ENCODE measurements at regions not wholly inside any gene's neighbourhood (a gene's known extent, or its start where the extent isn't known, plus 50 kb on each side); places are given as distances from the start of the nearest gene placed in this dataset.

DNA sequence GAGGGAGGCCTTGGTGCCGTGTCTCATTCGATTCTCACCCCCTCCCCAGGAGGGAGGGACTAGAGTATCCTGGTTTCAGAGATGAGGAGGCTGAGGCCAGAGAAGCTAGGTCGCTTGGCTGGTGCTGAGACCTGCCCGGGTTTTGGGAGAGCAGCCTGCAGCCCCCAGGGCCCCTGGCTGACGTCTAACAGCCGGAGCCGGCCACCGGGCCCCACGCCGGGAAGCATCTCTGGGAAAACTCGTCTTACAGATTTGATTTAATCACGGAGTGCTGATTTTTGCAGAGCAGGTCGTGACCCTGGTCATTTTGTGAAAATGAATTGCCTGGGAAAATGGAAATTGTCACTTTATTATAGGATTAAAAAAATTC lies 97.5 kb downstream of the MICALL2 start:
- DNase-seq (ENCODE audit: low read depth) = no peak
- TF ChIP-seq, protein P1, sequence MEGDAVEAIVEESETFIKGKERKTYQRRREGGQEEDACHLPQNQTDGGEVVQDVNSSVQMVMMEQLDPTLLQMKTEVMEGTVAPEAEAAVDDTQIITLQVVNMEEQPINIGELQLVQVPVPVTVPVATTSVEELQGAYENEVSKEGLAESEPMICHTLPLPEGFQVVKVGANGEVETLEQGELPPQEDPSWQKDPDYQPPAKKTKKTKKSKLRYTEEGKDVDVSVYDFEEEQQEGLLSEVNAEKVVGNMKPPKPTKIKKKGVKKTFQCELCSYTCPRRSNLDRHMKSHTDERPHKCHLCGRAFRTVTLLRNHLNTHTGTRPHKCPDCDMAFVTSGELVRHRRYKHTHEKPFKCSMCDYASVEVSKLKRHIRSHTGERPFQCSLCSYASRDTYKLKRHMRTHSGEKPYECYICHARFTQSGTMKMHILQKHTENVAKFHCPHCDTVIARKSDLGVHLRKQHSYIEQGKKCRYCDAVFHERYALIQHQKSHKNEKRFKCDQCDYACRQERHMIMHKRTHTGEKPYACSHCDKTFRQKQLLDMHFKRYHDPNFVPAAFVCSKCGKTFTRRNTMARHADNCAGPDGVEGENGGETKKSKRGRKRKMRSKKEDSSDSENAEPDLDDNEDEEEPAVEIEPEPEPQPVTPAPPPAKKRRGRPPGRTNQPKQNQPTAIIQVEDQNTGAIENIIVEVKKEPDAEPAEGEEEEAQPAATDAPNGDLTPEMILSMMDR (conservative IDR thresholded peaks at IDR 0.05; ENCODE audit: low read depth, low read length) = no peak
- no peak overlapping the region for H3K4me3 ChIP-seq (ENCODE audit: low read depth, low read length)

DNA sequence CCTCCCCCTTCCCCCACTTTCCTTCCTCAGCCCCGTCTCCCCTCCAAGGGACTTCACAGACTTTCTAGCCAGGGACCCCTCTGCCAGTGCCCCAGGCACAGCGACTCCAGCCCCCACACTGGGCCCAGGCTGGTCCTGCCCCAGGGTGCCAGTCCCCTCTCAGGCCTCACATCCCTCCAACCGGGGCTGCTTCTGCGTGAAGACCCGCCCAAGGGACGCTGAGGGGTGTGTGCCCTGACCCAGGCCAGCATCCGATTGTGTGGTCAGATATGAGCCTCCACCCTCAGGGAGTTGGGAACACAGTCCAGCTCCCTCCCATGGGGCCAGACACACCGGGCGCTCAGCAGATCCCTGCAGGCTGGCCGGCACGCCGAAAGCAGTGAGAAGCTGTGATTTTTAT lies 97.0 kb downstream of the MICALL2 start:
- H3K4me3 ChIP-seq (ENCODE audit: low read depth, low read length) = no peak overlapping the region
- no peak for DNase-seq (ENCODE audit: low read depth)
- TF ChIP-seq, protein P1 (conservative IDR thresholded peaks at IDR 0.05; ENCODE audit: low read depth, low read length) = no peak

DNA sequence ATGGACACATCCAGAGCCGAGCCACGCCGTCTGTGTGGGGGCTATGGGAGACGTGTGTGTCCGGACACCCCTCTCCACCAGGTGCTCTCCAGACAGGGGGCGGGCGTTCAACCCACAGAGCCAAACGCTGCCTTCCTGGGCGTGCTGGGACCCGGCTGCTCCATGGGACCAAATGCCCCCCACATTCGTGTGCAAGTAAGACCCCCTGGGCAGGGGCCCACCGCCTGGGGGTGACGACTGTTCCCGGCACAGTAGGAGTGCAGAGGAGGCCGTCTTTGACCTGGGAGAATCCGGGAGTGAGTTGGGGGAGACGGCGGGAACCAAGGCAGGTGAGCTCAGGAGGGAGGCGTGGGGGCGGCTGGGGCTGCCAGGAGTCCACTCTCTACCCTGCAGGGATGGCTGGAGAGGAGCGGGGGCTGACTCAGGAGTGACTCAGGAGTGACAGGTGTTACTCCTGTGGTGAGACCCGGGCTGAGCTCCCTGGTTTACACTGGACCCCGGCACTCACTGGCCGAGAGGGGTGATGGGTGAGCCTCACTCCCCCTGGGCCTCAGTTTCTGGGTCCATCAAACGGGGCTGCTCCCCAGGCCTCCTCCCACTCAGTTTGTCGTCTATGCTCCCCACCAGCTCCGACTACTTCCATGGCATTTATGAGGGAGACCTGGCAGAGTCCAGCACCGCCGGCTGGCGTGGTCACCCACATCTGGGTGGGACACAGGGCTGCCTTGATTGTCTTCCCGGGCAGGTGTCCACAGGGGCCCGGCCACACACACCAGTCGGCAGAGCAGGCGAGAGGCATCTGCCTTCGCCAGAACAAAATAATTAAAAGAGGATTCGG lies 95.0 kb downstream of the MICALL2 start:
- no peak for DNase-seq (ENCODE audit: low read depth)
- TF ChIP-seq, protein P1 (conservative IDR thresholded peaks at IDR 0.05; ENCODE audit: low read depth, low read length) = no peak
- H3K4me3 ChIP-seq (ENCODE audit: low read depth, low read length) = no peak overlapping the region

DNA sequence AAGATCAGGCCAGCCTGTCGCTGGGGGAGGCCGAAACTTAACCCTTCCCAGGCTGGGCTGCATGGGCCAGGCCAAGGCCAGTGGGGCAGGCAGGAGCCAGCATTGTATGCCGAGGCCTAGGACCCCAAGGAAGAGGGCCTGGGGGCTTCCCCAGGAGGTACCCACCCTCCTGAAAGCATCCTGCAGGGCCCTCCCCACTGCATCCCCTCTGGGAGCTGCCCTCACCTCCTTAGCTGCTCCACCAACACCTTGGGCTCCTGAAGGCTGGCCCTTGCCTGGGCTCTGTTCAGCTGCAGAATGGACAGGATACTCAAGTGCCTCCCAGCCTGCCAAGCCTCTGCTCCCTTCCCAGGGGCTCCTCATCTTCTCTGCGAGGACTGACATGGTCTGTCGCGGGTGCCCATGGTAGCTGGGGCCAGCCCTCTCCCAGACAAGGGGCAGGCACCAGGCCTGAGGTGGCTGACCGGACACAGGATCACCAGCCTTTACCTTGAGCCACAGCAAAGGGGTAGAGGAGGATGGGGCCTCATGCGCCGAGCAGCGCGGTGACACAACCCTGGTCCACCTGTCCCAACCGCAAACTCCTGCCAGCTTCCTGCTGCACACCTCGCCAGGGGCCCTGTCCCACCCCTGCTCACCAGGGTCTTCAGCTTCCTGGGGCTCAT lies 94.2 kb downstream of the MICALL2 start:
- no peak for DNase-seq (ENCODE audit: low read depth)
- TF ChIP-seq, protein P1 (conservative IDR thresholded peaks at IDR 0.05; ENCODE audit: low read depth, low read length) = no peak
- no peak overlapping the region for H3K4me3 ChIP-seq (ENCODE audit: low read depth, low read length)

DNA sequence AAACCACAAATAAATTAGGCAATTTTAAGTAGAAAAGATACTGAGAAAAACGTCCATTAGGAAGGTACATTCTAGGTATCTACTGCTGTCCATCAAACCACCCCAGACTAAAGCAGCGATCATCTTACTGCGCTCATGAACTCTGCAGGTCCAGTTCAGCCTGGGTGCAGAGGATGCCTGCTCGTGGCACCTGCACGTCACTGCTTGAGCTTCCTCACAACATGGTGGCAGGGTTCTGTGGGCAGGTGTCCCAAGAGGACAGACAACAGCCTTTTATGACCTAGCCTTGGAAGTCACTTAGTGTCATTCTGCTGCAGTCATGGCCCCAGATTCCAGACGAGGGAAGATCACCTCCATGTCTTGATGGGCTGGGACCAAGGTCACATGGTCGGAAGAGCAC lies 93.4 kb downstream of the MICALL2 start:
- H3K4me3 ChIP-seq (ENCODE audit: low read depth, low read length) = no peak overlapping the region
- TF ChIP-seq, protein P1 (conservative IDR thresholded peaks at IDR 0.05; ENCODE audit: low read depth, low read length) = no peak
- DNase-seq (ENCODE audit: low read depth) = no peak

DNA sequence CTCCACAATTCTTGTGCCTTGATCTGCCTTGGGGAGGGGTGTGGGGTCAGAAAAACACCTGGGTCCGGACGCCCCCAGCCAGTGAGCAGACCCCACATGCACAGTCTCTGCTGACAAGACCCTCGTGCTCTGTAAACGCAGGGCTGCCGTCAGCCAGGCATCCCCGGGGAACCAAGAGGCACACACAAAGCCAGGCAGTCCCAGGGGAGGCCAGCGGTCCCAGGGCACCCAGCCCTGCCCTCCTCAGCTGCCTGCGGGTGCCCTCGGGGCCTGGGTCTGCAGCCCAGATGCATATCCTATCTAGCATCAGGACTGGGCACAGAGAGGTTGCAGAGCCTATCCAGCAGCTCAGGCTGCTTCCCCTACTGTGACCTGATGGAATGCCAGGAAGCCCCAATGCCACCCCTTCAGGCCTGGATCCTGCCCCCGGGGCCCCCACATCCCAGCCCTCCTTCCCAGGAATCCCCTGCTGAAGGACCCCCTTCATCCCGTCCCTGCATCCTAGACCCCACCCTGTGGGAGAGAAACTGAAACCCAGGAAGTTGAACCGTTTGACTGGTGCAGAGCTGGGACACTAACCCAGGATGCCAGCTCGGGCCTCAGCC lies 92.4 kb downstream of the MICALL2 start:
- DNase-seq (ENCODE audit: low read depth) = no peak
- TF ChIP-seq, protein P1 (conservative IDR thresholded peaks at IDR 0.05; ENCODE audit: low read depth, low read length) = no peak
- H3K4me3 ChIP-seq (ENCODE audit: low read depth, low read length) = no peak overlapping the region
